WTC11 (cell line): ENCODE measurements at regions not wholly inside any gene's neighbourhood (a gene's known extent, or its start where the extent isn't known, plus 50 kb on each side); places are given as distances from the start of the nearest gene placed in this dataset.
A peak's percentile ranks its signal among the peaks of the same experiment; 100 is the strongest.

Source experiments
- ATAC-seq: fragments of 200-7000 bp; cut with Tn5 transposase; 2 replicates; pipeline ENCODE4 v1.10.0; 2021; ENCODE audit warnings: mild to moderate bottlenecking, moderate library complexity
- CTCF ChIA-PET: fragments of 300-600 bp; sonication (Branson Sonifier 250); formaldehyde crosslinking; loops from one replicate; lab custom pipeline; 2021; ENCODE audit warnings: antibody characterized with exemption; lab: Charles Lee
- POLR2A ChIA-PET: fragments of 350-600 bp; sonication (Branson Sonifier 250); formaldehyde crosslinking; loops from one replicate; lab custom pipeline; 2021; ENCODE audit warnings: antibody characterized with exemption; lab: Charles Lee
- DNase-seq: peaks from one replicate; pipeline ENCODE4 v3.0.0; 2021; ENCODE audit warnings: low spot score
- H3K27ac Mint-ChIP-seq: 2 replicates; pipeline ENCODE4 v1.8.0; 2021; ENCODE audit warnings: mixed read lengths
- H3K27me3 Mint-ChIP-seq: 2 replicates; pipeline ENCODE4 v1.8.0; 2021; ENCODE audit warnings: low read depth, mild to moderate bottlenecking, moderate library complexity, mixed read lengths
- H3K36me3 Mint-ChIP-seq: 2 replicates; pipeline ENCODE4 v1.8.0; 2021; ENCODE audit warnings: mixed read lengths
- H3K4me1 Mint-ChIP-seq: 2 replicates; pipeline ENCODE4 v1.8.0; 2022; ENCODE audit warnings: mixed read lengths
- H3K4me3 Mint-ChIP-seq: 2 replicates; pipeline ENCODE4 v1.8.0; 2021; ENCODE audit warnings: mild to moderate bottlenecking, moderate library complexity, mixed read lengths
- H3K9me3 Mint-ChIP-seq: 2 replicates; pipeline ENCODE4 v1.8.0; 2021; ENCODE audit warnings: mixed read lengths
- CDX4 ChIP-seq: fragments of 250-450 bp; sonication (Bioruptor Pico); IDR thresholded peaks from 2 replicates; pipeline ENCODE4 v1.9.0; 2021; ENCODE audit warnings: moderate library complexity, mild to moderate bottlenecking, inconsistent platforms, borderline replicate concordance
- ELF4 ChIP-seq: sonication (generic); formaldehyde crosslinking; IDR thresholded peaks from 2 replicates; pipeline ENCODE4 v1.8.1; 2022; ENCODE audit warnings: low read depth, mild to moderate bottlenecking, moderate library complexity, missing genetic modification reagents
- JAZF1 ChIP-seq: fragments of 250-450 bp; sonication (Bioruptor Pico); IDR thresholded peaks from 2 replicates; pipeline ENCODE4 v1.9.0; 2021; ENCODE audit warnings: moderate library complexity, mild to moderate bottlenecking, inconsistent platforms
- MXD4 ChIP-seq: fragments of 250-450 bp; sonication (Bioruptor Pico); IDR thresholded peaks from 2 replicates; pipeline ENCODE4 v1.8.0; 2021; ENCODE audit warnings: mild to moderate bottlenecking, moderate library complexity, borderline replicate concordance
- NR2C2 ChIP-seq: sonication (generic); formaldehyde crosslinking; IDR thresholded peaks from 2 replicates; pipeline ENCODE4 v1.8.0; 2022; ENCODE audit warnings: mild to moderate bottlenecking, missing genetic modification reagents
- PRDM15 ChIP-seq: sonication (generic); formaldehyde crosslinking; IDR thresholded peaks from 2 replicates; pipeline ENCODE4 v1.8.0; 2022; ENCODE audit warnings: missing genetic modification reagents
- SMAD4 ChIP-seq: sonication (generic); formaldehyde crosslinking; IDR thresholded peaks from 2 replicates; pipeline ENCODE4 v1.8.0; 2022; ENCODE audit warnings: mild to moderate bottlenecking, missing genetic modification reagents
- ZNF671 ChIP-seq: fragments of 250-450 bp; sonication (Bioruptor Pico); IDR thresholded peaks from 2 replicates; pipeline ENCODE4 v1.8.0; 2021; ENCODE audit warnings: mild to moderate bottlenecking
- TF ChIP-seq, protein P1 (sequence below): fragments of 250-450 bp; sonication (Bioruptor Pico); IDR thresholded peaks from 2 replicates; pipeline ENCODE4 v1.9.0; 2021; ENCODE audit warnings: mild to moderate bottlenecking, borderline replicate concordance
- TF ChIP-seq, protein P2 (sequence below): fragments of 250-450 bp; sonication (Bioruptor Pico); IDR thresholded peaks from 2 replicates; pipeline ENCODE4 v1.9.0; 2021; ENCODE audit warnings: mild to moderate bottlenecking
- TF ChIP-seq, protein P3 (sequence below): fragments of 200-600 bp; IDR thresholded peaks from 2 replicates; pipeline ENCODE4 v1.8.0; 2022; ENCODE audit warnings: antibody characterized with exemption
- TF ChIP-seq, protein P4 (sequence below): sonication (generic); formaldehyde crosslinking; IDR thresholded peaks from 2 replicates; pipeline ENCODE4 v1.8.0; 2022; ENCODE audit warnings: mild to moderate bottlenecking, missing genetic modification reagents
- TF ChIP-seq, protein P5 (sequence below): sonication (generic); formaldehyde crosslinking; IDR thresholded peaks from 2 replicates; pipeline ENCODE4 v1.8.1; 2023; ENCODE audit warnings: mild to moderate bottlenecking, moderate library complexity, missing genetic modification reagents

DNA sequence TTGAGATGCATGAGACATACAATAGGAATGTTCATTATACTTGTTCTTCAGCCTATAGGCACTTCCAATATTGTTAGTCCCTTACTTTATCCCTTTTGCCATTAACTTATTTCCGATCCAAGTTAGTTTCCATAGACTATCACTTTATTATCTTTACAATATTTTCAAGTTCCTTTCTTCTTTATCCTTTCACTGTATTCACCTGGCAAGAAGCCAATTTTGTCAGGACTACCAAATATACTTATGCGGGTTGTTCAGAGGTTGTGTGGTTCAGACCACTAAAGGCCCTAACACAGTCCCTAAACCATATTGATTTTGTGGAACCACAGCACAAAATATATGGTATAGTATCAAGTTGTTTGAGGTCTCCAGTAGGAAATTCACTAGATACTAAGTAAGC is 245.0 kb upstream of the HTR2C start (continued):
- TF ChIP-seq PRDM15 (CRISPR knock-in tag) (no peak), NR2C2 (no peak), ZNF671 (CRISPR knock-in tag) (no peak), JAZF1 (CRISPR knock-in tag) (no peak)
- TF ChIP-seq, protein P1, sequence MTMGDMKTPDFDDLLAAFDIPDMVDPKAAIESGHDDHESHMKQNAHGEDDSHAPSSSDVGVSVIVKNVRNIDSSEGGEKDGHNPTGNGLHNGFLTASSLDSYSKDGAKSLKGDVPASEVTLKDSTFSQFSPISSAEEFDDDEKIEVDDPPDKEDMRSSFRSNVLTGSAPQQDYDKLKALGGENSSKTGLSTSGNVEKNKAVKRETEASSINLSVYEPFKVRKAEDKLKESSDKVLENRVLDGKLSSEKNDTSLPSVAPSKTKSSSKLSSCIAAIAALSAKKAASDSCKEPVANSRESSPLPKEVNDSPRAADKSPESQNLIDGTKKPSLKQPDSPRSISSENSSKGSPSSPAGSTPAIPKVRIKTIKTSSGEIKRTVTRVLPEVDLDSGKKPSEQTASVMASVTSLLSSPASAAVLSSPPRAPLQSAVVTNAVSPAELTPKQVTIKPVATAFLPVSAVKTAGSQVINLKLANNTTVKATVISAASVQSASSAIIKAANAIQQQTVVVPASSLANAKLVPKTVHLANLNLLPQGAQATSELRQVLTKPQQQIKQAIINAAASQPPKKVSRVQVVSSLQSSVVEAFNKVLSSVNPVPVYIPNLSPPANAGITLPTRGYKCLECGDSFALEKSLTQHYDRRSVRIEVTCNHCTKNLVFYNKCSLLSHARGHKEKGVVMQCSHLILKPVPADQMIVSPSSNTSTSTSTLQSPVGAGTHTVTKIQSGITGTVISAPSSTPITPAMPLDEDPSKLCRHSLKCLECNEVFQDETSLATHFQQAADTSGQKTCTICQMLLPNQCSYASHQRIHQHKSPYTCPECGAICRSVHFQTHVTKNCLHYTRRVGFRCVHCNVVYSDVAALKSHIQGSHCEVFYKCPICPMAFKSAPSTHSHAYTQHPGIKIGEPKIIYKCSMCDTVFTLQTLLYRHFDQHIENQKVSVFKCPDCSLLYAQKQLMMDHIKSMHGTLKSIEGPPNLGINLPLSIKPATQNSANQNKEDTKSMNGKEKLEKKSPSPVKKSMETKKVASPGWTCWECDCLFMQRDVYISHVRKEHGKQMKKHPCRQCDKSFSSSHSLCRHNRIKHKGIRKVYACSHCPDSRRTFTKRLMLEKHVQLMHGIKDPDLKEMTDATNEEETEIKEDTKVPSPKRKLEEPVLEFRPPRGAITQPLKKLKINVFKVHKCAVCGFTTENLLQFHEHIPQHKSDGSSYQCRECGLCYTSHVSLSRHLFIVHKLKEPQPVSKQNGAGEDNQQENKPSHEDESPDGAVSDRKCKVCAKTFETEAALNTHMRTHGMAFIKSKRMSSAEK (CRISPR knock-in tag), result no peak
- TF ChIP-seq, protein P2, sequence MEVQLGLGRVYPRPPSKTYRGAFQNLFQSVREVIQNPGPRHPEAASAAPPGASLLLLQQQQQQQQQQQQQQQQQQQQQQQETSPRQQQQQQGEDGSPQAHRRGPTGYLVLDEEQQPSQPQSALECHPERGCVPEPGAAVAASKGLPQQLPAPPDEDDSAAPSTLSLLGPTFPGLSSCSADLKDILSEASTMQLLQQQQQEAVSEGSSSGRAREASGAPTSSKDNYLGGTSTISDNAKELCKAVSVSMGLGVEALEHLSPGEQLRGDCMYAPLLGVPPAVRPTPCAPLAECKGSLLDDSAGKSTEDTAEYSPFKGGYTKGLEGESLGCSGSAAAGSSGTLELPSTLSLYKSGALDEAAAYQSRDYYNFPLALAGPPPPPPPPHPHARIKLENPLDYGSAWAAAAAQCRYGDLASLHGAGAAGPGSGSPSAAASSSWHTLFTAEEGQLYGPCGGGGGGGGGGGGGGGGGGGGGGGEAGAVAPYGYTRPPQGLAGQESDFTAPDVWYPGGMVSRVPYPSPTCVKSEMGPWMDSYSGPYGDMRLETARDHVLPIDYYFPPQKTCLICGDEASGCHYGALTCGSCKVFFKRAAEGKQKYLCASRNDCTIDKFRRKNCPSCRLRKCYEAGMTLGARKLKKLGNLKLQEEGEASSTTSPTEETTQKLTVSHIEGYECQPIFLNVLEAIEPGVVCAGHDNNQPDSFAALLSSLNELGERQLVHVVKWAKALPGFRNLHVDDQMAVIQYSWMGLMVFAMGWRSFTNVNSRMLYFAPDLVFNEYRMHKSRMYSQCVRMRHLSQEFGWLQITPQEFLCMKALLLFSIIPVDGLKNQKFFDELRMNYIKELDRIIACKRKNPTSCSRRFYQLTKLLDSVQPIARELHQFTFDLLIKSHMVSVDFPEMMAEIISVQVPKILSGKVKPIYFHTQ (CRISPR knock-in tag), result no peak

DNA sequence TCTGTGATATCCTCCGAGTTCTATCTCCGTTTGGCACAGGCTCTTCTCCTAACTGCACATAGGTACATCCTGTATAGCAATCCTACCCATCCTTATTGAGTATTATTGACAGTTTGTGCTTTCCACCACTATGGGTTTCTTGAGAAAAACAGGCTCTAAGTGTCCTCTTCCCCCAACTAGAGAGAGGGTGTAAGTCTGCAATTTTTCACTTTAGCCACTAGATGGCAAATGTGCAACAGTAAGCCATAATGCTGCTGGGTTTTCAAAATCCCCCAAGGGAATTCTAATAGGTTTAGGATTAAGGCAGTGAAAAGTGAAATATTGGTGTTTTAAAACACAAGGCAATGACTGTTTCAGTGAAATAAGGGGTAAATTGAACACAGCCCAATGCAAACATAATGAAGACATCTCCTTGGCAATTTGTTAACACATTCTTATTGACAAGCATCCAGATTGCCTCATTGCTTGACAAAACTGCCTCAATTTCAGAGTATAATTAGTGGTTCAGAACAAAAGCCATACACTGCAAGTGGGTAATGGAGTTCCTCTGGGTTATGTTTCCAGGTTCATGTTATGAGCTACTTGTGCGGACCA is 239.0 kb upstream of the HTR2C start:
- DNase-seq, result no peak
- Mint-ChIP-seq H3K4me3 (no peak overlapping the region), H3K27ac (no peak overlapping the region), H3K4me1 (peaks cover 8% of the 10 kb centered on the region), H3K9me3 (no peaks in the 10 kb centered on the region), H3K27me3 (peaks cover 10% of the 10 kb centered on the region; the same call in 1 of the 2 replicates)
- ChIA-PET CTCF (no interaction called here), POLR2A (no interaction called here)
- peak; percentile 69 for ATAC-seq
- TF ChIP-seq SMAD4 (CRISPR knock-in tag), result no peak
- TF ChIP-seq, protein P3, sequence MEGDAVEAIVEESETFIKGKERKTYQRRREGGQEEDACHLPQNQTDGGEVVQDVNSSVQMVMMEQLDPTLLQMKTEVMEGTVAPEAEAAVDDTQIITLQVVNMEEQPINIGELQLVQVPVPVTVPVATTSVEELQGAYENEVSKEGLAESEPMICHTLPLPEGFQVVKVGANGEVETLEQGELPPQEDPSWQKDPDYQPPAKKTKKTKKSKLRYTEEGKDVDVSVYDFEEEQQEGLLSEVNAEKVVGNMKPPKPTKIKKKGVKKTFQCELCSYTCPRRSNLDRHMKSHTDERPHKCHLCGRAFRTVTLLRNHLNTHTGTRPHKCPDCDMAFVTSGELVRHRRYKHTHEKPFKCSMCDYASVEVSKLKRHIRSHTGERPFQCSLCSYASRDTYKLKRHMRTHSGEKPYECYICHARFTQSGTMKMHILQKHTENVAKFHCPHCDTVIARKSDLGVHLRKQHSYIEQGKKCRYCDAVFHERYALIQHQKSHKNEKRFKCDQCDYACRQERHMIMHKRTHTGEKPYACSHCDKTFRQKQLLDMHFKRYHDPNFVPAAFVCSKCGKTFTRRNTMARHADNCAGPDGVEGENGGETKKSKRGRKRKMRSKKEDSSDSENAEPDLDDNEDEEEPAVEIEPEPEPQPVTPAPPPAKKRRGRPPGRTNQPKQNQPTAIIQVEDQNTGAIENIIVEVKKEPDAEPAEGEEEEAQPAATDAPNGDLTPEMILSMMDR, result peak; percentile 30; the same call in 1 of the 2 replicates
- TF ChIP-seq, all 79 proteins: peak for 1
- H3K36me3 Mint-ChIP-seq, result no peaks in the 10 kb centered on the region

DNA sequence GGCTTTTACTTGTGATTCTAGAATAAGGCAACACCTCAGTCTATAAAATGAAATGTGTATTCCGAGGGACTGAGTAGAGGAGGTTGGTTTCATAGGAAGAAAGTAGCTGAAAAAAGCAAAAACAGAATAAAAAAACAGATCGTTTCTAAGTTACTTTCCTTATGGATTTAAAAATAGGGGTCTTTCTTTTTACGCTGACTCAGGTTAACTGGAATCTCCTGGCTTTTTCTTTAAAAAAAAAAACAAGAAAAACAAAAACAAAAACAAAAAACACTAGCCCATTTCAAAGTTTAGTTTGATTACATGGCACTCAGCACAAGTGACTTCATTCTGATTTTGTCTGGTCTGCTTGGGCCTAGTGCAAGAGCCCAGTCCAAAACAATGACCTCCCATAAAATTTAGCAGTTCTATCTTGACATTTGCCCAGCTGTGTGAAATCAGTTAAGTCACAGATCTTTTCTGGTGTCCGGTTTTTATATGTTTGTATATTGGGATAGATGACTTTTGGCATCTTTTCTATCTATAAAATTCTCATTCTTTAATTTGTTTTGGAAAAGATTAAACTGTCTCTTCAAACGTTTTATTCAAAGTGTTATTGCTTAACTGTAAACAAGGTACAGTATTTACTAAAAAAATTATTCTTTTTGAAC is 222.7 kb upstream of the HTR2C start:
- no peaks in the 10 kb centered on the region for H3K27me3 Mint-ChIP-seq
- H3K4me1 Mint-ChIP-seq, result peaks cover 28% of the 10 kb centered on the region
- no peak overlapping the region for H3K4me3 Mint-ChIP-seq
- POLR2A ChIA-PET, result no interaction called here
- DNase-seq (no peak), ATAC-seq (no peak)
- no peak overlapping the region for H3K27ac Mint-ChIP-seq
- CTCF ChIA-PET, result no interaction called here
- no peaks in the 10 kb centered on the region for H3K9me3 Mint-ChIP-seq
- no peaks in the 10 kb centered on the region for H3K36me3 Mint-ChIP-seq
- TF ChIP-seq SMAD4 (CRISPR knock-in tag), result no peak
- no peak for TF ChIP-seq MXD4 (CRISPR knock-in tag)
- TF ChIP-seq, protein P4, sequence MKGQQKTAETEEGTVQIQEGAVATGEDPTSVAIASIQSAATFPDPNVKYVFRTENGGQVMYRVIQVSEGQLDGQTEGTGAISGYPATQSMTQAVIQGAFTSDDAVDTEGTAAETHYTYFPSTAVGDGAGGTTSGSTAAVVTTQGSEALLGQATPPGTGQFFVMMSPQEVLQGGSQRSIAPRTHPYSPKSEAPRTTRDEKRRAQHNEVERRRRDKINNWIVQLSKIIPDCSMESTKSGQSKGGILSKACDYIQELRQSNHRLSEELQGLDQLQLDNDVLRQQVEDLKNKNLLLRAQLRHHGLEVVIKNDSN (CRISPR knock-in tag), result no peak
- TF ChIP-seq ELF4 (CRISPR knock-in tag), result no peak
- no peak for TF ChIP-seq CDX4 (CRISPR knock-in tag)
- TF ChIP-seq, protein P5, sequence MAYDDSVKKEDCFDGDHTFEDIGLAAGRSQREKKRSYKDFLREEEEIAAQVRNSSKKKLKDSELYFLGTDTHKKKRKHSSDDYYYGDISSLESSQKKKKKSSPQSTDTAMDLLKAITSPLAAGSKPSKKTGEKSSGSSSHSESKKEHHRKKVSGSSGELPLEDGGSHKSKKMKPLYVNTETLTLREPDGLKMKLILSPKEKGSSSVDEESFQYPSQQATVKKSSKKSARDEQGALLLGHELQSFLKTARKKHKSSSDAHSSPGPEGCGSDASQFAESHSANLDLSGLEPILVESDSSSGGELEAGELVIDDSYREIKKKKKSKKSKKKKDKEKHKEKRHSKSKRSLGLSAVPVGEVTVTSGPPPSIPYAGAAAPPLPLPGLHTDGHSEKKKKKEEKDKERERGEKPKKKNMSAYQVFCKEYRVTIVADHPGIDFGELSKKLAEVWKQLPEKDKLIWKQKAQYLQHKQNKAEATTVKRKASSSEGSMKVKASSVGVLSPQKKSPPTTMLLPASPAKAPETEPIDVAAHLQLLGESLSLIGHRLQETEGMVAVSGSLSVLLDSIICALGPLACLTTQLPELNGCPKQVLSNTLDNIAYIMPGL (CRISPR knock-in tag), result no peak
